ENCODE measurements at regions not wholly inside any gene's neighbourhood (a gene's known extent, or its start where the extent isn't known, plus 50 kb on each side); places are given as distances from the start of the nearest gene placed in this dataset.
A peak's percentile ranks its signal among the peaks of the same experiment; 100 is the strongest.

DNA sequence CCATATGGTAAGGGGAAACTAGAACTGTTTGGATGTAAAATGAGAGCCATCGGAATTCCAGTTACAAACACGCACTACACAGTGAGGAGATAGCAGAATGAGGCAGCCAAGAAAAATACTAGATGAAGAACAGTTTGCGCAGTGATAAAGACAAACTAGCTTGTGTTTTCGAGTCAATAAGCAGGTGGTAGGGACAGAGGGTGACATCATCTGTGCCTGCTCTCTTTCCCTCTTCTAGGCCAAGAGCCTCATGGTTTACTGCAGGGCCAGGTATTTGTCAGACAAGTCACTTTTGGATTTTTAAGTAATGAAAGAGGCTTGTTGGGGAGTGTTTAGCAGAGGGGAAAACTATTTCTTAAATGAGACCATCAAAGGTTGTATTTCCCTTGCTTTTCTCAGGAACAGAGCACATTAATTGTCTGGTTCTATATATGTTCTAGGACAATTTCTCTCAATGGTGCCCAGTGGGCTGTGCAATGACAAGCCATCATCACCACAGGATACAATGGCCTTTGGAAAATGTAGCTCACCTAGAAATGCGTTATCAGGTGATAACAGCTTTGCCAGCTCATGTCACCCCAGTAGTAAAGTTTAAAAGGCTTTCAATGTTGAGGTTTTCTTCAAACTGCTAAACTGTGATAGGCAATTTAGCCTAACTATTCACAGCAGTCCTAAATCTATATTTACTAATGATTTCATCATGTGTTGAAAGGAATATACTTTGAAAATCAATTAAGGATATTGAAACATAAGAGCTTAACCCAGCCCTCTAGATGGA, 1210.3 kb upstream of the ZEB2 start:
- DNase-seq = no peak

DNA sequence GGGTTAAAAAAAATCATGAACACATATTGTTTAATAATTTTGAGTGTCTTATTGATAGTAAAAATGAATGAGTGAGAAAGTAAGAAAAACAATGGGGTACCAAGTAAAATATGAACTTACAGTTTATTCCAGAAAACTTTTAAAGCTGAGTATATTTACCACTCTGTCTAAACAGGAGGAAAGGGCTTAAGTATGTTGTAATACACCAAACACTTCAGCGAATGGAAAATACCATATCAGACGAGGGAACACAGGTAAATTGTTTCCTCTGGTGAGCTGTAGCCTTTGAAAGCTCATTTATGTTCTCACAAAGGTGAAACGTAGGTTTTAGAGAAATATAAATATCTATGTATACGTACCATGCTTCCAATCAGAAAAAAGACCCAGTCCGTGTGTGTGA, 1209.6 kb upstream of the ZEB2 start:
- no peak for DNase-seq

DNA sequence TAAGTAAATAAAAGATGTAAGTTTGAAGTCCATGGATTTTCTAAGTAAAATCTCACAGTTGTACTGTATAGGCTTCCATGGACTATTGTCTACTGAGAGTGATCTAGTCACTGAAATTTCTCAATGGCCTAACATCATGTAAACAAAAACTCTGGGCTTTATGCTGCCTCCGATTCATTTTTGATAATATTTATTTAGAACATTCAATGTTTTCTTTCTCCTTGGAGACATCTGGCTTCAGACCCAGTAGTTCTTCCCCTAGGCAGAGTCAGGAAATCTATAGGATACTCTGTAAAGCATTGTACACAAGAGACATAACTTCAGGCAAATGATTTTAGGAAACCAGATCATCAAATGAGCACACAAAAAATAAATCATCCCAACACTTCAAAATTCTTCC, 1208.6 kb upstream of the ZEB2 start:
- no peak for DNase-seq

DNA sequence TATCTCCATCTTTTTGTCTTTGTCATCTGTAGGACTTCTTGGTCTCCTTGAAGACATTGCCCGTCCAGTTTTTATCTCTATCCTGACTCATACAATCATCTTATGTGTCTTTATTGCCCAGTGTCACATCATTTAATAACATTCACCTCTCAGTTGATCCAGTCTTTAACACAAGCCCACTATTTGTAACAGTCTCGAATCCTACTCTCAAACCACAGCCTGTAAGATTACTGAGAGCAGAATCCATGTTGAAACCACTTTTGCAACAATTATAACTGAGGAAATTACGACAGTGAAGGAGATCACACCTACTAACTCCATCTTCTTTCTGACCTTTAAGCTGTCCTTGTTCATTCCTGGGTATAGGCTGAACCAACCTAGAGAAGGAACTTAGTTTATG, 1206.0 kb upstream of the ZEB2 start:
- DNase-seq = no peak

DNA sequence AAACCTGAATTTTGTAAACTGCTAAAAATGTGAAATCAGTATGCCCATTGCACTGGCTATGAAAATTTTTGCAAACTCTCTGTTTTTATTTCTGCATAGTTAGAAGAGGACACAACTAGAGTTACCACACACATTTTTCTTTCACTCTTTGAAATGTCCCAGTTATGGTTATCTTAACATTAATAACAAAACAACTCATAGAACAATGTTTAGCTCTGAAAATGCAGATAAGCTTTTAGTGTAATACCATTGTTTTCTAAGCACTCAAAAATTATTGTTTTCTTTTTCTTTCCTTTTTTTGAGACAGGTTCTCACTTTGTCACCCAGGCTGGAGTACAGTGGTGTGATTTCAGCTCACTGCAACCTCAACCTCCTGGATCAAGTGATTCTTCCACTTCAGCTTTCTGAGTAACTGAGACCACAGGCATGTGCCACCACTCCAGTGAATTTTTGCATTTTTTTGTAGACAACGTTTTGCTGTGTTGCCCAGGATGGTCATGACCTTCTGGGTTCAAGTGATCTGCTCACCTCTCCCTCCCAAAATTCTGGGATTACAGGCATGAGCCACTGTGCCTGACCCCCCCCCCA, 1204.5 kb upstream of the ZEB2 start:
- DNase-seq = peak; percentile 31

DNA sequence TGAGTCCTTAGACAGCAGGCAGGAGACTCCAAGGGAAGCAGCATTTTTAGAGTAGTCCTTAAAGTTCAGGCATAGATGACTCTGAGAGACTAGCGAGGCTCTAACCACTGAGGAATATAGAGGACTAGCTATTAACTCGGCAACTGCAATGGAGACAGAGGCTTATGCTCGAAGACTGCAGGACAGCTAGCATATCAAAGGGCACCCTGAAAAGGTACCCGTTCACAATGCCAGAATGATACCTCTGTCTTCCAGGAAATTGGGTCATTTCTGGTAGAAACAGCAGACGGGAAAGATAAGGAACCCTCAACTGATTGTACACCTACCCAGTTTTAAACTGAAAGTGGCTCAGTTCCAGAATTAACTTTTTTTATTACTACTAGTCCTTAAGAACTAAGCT, 1204.0 kb upstream of the ZEB2 start:
- no peak for DNase-seq

DNA sequence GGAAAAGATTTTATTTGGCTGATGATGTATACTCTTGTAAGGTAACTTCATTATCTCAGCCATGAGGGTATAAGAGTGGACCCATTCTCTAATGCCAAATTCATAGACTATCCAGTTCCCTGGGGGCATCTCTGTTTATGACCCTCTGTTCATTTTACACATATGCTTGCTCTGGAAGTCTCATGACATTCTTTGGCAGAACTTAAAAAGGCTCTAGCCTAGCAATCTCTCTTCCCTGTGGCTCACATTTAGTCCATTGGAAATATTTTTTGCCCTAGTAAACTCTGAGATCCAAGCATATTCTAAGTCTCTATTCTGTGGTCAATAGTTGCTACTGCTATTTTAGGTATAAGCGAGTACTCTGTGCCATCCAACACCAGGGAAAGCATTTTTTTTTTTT, 1201.8 kb upstream of the ZEB2 start:
- DNase-seq = no peak

DNA sequence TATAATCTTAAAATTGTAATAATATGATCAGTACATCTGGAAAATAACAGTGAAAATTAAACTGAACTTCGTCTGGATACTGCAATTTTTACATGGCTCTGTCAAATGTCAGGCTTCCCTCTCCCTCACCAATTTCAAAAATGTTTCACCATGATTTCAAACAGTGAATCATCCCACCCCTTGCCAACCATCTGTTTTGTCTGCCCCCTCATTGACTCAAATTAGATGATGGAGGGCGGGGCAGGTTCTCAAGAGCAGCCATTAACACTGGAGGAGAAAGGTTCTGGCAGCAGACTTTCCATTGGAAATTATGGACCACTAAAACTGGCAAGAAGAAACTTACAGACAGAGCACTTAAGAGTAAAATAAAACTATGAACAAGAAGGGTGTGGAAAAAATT, 1195.7 kb upstream of the ZEB2 start:
- DNase-seq = peak; percentile 9

DNA sequence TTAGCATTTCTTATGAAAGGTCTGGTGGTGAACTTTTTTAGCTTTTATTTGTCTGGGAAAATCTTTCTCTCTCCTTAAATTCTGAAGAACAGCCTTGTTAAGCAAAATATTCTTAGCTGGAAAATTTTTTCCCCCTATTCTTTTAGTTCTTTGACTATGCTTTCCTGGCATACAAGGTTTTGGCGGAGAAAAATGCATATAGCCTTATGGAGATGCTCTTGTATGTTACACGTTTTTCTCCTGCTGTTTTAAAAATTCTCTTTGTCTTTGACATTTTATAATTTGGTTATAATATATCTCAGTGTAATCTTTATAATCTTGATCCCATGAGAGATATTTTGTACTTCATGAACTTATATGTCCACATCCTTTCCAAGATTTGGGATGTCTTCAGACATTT, 1190.4 kb upstream of the ZEB2 start:
- DNase-seq = no peak

DNA sequence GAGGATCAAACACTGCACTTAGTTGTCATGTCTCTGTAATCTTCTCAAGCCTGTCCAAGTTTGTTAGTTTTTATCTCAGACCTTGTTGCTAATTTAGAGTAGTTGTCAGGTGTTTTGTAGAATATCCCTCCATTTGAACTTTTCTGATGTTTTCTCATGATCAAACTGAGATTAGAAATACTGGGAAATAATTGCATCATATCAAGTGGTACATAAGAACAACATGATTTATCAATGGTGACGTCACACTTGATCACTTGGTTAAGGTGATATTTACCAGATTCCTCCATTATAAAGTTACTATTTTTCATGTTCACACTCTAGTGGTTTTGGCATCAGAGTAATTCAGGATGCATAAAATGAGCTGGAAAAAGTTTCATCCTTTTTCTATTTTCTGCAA, 1182.4 kb upstream of the ZEB2 start:
- DNase-seq = no peak

DNA sequence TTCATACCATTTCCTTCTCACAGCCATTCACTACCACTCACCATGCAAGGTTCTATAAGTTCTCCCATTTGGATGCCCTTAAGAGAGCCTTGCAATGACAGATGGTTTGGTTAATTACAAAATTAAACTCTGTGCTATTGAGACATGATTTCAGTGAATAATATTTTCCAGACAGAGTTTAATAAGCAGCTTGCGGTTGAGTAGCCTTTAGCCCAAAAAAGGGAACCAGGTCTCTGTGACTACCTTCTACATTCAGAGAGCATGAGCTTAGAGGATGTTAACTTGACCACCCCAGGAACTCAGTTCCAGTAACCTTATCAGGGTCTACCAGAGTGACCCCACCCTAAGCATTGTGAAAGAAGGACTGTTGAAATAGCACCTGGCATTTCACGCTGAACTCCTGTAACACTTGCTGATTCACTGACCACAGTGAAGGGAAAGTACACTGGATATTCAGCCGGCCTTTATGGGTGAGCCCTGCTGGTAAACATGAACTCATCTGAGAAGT, 1173.1 kb upstream of the ZEB2 start:
- no peak for DNase-seq

DNA sequence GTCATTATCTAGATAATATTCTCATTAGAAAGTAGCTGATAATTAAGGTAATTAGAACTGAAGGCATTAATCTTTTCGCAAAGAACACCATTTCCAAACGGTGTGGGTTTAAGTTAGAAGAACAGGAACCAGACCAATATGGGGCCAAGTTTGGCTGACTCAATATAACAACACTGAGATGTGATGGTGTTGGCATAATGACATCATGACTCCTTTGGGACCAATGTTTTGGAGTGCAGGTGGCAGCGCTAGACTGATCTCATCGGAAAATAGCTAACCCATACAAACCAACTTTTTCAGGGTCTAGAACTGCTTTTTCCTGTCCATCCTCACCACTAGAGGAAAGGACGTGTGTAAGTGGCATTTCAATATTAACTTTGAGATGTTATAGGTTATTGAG, 1171.7 kb upstream of the ZEB2 start:
- peak; percentile 1 for DNase-seq

DNA sequence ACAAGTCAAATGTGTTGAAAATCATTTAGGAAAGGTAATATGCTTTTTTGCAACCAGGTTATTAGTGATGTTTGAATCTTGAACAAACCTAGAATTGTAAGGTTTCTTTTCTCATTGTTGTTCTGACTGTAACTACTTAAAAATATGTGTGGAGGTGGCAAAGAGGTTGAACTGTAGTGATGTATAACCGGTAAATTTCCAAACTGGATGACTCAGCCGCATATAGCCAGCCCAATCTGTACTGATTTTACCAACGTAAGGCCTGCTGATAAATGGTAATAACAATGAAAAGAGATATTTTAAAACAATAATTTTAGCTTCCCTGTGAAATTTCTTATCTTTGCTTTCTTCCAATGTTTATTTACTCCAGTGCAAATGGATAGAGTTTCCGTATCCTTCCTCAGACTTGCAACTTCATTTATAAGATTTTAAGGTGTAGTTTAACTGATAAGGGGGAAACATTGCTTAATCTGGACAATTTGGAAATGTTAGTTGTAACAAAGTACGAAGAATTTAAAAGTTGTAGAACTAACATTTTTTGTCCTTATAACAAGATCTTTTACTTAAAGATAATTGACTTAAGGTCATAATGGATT, 1170.4 kb upstream of the ZEB2 start:
- no peak for DNase-seq

DNA sequence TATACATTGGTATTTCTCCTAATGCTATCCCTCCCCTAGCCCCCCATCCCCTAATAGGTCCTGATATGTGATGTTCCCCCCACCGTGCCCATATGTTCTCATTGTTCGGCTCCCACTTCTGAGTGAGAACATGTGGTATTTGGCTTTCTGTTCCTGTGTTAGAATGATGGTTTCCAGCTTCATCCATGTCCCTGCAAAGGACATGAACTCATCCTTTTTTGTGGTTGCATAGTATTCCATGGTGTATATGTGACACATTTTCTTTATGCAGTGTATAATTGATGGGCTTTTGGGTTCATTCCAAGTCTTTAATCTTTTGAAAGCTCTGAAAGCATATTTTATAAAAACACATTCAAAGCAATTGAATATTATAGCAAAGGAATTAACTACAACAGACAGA, 1169.4 kb upstream of the ZEB2 start:
- DNase-seq = no peak

DNA sequence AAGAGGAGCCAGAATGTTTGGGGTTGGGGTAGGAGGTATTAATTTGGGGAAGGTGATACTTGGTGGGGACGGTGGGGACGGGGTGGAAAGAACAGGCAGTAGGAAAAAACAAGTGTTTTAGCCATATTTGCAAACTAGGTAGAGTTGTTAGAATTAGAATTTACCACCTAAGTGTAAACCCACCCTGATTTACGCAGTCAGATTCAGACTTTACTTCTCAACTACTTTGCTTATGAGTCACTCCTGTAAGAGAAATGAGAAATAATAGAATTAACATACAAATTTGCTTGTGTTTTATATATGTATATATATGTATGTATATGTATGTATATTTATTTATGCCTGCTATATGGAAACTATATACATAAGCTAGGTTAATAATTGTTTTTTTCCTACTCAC, 1168.2 kb upstream of the ZEB2 start:
- DNase-seq = no peak

DNA sequence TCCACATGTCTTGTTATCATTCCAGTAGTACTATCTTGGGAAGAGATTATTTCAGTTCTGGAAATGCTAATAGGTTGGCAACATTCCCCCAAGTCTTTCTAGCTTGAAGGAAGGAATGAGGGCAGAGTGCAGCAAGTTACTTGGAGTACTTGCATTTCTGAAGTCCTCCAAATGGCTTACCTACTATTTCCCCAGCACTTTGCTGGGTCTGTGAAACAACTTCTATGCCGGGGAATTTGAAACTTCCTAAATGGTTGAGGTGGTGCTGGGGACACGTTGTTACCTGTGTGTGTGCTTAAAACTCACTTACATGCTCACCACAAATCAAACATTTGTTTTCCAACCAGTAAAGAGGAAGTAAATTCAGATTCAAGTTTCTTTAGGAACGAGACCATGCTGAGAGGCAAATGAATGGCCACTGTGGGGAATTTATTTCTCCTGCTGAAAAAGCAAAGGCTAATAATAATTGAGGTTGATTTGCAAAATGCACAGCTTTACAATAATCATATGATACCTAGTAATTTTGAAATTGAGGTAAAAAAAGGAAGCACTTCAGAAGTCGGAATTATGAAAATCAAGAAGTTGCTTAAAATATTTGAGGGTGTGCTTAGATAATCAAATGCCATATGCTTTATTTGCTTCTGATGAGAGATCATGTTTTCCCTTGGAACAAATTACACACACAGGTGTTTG, 1167.7 kb upstream of the ZEB2 start:
- no peak for DNase-seq

DNA sequence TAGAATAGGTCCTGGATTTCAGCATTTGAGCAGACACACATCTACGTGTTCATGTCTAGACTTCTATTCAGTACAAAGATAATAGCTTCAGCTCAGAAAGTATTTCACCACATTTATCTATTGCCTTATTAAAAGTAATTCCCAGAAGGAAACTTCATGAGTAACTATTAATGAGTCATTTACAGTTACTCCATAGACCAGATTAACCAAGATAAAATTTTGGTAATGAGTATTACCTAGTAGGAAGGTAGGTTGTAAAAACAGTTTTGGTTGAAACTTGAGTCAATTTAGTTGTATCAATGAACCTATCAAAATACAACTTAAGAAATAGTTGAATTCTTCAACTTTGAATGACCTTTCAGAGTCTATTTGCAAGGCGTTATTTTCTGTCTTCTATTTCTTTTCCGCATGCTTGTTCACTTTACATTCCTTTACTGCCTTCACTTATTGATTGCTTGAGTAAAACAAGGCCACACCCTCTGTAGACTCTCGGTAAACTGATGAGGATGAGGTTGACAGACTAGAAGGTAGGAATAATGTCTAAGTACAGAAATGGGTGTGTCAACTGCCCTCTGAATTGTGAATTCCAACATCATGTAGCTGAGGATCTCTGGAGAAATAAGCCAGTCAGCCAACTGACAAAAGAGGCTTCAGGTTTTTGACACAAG, 1165.6 kb upstream of the ZEB2 start:
- DNase-seq = peak; percentile 1

DNA sequence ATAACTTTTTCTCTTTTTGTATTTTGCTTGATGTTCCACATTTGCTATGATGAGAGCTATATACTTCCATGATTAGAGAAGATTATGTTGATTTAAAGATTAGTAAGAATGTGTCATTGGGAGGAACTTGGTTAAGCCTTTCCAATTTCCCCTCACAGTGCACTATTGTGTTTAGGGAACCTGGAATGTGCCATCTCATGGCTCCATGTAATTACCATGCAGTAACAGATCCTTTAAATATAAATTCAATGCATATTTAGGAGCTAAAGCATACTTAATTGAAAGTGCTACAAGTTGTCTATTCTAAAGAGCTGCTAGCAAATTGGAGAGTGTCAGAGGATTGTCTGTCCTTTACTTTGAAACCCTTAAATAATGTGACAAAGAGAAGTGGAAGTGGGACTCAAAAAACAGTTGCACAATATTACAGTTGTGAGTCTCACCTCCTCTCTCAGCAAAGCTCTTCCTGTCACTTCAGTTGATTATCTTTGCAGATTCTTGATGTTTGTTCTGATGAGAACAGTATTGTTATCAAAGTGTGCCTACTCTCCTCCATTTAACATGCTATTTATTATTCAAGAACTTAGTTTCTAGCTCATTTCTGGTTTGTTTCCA, 1162.7 kb upstream of the ZEB2 start:
- DNase-seq = peak; percentile 74

DNA sequence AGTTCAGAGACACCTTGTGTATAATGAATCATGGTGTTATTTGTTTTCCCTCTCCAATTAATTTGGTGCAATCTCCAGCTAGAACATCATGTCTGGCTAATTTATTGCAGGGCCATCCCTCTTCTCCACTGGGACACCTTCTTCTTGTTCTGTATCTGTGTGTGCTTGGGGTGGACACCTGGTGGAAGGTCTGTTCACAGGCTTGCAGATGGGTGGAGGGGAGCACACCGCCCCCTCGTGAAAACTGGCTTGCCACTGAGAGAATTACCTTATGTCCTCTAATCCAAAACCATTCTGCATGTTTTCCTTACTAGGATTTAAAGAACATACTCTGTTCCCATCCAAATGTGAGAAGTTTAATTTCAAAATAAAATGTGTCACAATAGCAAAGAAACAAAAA, 1160.4 kb upstream of the ZEB2 start:
- no peak for DNase-seq

DNA sequence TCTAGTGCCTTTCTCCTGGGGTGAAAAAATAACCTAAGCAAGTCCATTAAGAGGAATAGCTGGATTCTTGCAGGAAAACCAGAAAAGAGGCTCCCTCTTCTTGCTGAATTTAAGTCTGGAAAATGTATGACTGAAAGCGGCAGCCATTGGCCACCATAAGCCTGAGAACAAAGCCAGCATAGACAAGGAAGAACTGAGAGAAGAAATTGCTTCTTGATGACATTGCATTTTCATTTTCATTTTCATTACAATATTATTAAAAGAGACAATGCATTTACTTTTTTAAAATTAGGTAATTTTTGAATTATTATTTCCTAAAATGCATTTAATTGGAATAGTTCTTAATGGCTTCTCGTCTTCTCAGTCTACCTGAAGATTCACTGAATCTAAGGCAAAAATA, 1157.5 kb upstream of the ZEB2 start:
- DNase-seq = no peak

DNA sequence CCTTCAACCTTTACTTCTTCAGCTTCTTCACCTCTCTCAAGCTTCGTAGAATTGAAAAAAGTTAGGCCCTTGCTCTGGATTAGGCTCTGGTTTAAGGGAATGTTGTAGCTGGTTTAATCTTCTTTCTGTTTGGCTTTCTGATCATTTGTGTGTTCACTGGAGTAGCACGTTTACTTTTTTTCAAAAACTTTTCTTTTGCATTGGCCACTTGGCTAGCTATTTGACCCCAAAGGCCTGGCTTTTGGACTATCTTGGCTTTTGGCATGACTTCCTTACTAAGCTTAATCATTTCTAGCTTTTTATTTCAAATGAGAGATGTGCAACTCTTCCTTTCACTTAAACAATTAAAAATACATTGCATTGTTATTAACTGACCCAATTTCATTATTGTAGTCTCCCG, 1154.8 kb upstream of the ZEB2 start:
- DNase-seq = no peak

DNA sequence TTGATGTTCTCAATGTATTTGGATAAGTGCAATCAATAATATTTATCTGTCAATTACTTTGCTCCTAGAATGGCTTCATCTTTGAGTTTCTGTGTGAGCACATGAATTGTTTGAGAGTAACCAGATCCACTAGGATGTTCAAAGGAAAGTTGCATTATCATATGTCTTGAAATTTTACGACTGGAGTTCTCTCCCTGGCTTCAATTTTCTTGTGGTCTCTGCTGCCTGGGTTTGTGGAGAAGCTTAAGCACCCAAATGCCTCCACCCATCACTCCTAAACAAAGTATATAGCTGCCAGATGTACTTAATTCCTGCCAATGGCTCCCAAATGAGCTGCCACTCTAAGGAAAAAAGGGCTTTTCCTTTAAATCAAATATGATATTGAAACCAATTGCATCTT, 1149.4 kb upstream of the ZEB2 start:
- no peak for DNase-seq

DNA sequence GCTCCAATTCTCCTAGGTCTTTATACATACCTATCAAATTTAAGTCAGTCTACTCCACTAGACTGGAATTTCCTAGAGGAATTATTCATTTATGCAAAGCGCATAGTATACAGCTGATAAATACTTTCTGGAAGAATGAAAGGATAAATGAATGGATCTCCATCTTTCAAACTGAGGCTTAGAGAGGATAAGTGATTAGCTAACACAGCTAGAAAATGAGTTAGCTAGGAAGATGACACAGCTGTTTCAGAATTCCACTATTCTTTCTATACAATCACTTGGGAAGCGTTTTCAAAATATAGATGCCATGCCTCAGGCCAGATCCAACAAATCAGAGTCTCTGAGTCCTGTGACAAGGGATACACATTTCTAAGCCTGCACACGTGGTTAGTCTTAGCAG, 1146.6 kb upstream of the ZEB2 start:
- no peak for DNase-seq
